Stimulated activated memory B cell treated with anti-CD40 and anti-IgM and Interleukin-4, amounts not matched to agents 10 μg/mL and 1 μg/mL and 100 μg/mL, for 72 hours (primary cell): ENCODE measurements at regions not wholly inside any gene's neighbourhood (a gene's known extent, or its start where the extent isn't known, plus 50 kb on each side); places are given as distances from the start of the nearest gene placed in this dataset.

Source experiments
- ATAC-seq: fragments of 150-1000 bp; cut with Tn5 transposase; 2 replicates; pipeline ENCODE4 v1.10.0; 2021
- H3K27ac Mint-ChIP-seq: one replicate; pipeline ENCODE4 v1.8.0; 2022; ENCODE audit warnings: mild to moderate bottlenecking, mixed read lengths
- H3K27me3 Mint-ChIP-seq: one replicate; pipeline ENCODE4 v1.8.0; 2022; ENCODE audit warnings: mixed read lengths
- H3K36me3 Mint-ChIP-seq: one replicate; pipeline ENCODE4 v1.8.0; 2022; ENCODE audit warnings: mixed read lengths
- H3K4me1 Mint-ChIP-seq: one replicate; pipeline ENCODE4 v1.8.0; 2022; ENCODE audit warnings: mixed read lengths
- H3K4me3 Mint-ChIP-seq: one replicate; pipeline ENCODE4 v1.8.0; 2022; ENCODE audit warnings: mild to moderate bottlenecking, moderate library complexity, mixed read lengths
- H3K9me3 Mint-ChIP-seq: one replicate; pipeline ENCODE4 v1.8.0; 2022; ENCODE audit warnings: mixed read lengths

DNA sequence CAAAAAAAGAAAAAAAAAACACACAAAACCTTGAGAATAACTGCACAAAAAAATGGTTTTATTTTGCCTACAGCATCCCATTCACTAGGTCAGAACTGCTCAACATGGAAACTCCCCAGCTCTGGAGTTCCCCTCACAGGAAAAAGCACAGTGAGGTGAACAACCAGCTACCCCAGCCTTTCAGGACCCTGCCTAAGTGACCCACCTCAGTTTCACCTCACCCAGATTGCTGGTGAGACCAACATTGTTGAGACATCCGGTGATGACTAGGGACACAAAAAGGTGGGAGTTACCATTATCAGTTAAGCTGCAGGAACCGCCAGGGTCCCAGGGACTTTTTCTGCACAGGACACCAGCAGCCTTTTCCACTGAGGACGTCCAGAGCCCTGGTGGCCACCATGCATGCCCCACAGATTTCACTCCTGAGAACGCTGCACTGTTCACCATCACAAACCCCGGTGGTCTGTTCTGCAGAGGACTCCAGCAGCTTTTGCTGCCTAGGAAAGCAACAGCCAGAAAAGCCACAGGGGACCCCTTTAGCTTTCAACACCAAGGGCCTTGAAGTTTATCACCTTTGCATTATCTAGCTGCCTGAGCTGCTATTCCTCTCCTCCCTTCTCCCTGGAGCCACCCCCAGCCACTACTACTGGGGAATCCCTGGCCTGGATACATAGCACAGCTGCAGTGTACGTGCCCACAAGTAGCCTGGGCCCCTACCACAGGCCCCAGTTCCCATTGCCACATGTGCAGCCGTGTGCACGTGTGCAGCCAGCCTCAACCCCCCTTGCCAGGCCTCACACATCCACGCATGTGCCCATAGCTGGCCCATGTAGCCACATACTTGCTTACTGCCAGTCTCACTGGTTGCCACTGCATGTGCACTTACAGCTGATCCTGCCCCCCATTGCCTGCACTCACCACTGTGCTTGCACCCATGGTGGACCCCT lies 62.5 kb upstream of the FAR2 start:
- no peaks in the 10 kb centered on the region for H3K4me1 Mint-ChIP-seq
- no peak overlapping the region for H3K4me3 Mint-ChIP-seq
- peaks cover 34% of the 10 kb centered on the region for H3K27me3 Mint-ChIP-seq
- ATAC-seq: peak; percentile 20
- H3K9me3 Mint-ChIP-seq: no peaks in the 10 kb centered on the region
- no peaks in the 10 kb centered on the region for H3K36me3 Mint-ChIP-seq
- no peak overlapping the region for H3K27ac Mint-ChIP-seq

DNA sequence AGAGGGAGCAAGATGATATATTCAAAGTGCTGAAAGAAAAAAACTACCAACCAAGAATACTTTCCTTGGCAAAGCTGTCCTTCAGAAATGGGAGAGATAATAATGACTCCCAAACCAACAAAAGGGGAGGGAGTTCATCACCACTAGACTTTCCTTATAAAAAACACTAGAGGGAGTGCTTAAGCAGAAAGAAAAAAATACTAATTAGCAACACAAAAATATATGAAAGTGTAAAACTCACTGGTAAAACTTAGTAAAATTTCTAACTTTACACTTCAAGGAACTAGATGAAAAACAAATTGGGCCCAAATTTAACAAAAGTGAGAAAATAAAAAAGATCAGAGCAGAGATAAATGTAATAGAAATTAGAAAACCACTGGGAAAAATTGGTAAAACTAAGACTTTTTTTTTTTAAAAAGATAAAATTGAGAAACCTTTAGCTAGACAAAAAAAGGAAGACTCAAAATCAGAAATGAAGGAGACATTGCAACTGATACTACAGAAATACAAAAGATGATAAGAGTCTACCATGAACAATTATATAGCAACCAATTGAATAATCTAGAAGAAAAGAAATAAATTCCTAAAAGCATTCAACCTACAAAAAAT lies 60.4 kb upstream of the FAR2 start:
- Mint-ChIP-seq H3K36me3 (no peaks in the 10 kb centered on the region), H3K27me3 (peaks cover 34% of the 10 kb centered on the region), H3K9me3 (peaks cover 3% of the 10 kb centered on the region), H3K27ac (no peak overlapping the region), H3K4me3 (no peak overlapping the region), H3K4me1 (no peaks in the 10 kb centered on the region)
- ATAC-seq: no peak
